Effector memory CD4-positive, alpha-beta T cell (primary cell): ENCODE measurements at regions not wholly inside any gene's neighbourhood (a gene's known extent, or its start where the extent isn't known, plus 50 kb on each side); places are given as distances from the start of the nearest gene placed in this dataset.
"Not testable (repeated sequence)": the region's sequence is repeated elsewhere in the genome, so short reads cannot be mapped to it uniquely, and the experiment has no call there.

Experiments used
- DNase-seq, 3 donors: peaks; one replicate each; pipeline ENCODE4 v3.0.0-alpha.2; 2020
- H3K27ac ChIP-seq: 2 replicates; pipeline ENCODE4 v1.7.0; 2013; ENCODE audit warnings: mild to moderate bottlenecking, low read length, moderate library complexity; ENCODE audit not compliant: insufficient read depth, poor library complexity, severe bottlenecking
- H3K27me3 ChIP-seq: replicated peaks from 2 replicates; pipeline ENCODE4 v1.7.0; 2013; ENCODE audit warnings: mild to moderate bottlenecking, low read length; ENCODE audit not compliant: insufficient read depth, control insufficient read depth, poor library complexity, severe bottlenecking
- H3K36me3 ChIP-seq: 2 replicates; pipeline ENCODE4 v1.7.0; 2013; ENCODE audit warnings: mild to moderate bottlenecking, low read length, moderate library complexity; ENCODE audit not compliant: control insufficient read depth, insufficient read depth
- H3K4me1 ChIP-seq: 2 replicates; pipeline ENCODE4 v1.7.0; 2013; ENCODE audit warnings: low read length, mild to moderate bottlenecking; ENCODE audit not compliant: control insufficient read depth, insufficient read depth, poor library complexity, severe bottlenecking
- H3K4me3 ChIP-seq: 2 replicates; pipeline ENCODE4 v1.7.0; 2013; ENCODE audit warnings: low read length, low read depth, mild to moderate bottlenecking; ENCODE audit not compliant: insufficient read depth, poor library complexity, severe bottlenecking
- H3K9me3 ChIP-seq: 2 replicates; pipeline ENCODE4 v1.7.0; 2013; ENCODE audit warnings: mild to moderate bottlenecking, low read length, moderate library complexity; ENCODE audit not compliant: control insufficient read depth

DNA sequence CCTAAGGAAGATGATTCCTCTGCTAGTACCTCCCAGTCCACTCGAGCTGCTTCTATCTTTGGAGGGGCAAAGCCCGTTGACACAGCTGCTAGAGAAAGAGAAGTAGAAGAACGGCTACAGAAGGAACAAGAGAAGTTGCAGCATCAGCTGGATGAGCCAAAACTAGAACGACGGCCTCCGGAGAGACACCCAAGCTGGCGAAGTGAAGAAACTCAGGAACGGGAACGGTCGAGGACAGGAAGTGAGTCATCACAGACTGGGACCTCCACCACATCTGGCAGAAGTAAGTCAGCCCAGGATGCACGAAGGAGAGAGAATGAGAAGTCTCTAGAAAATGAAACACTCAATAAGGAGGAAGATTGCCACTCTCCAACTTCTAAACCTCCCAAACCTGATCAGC lies 154.9 kb downstream of the HSD17B3 start:
- DNase-seq, H3K27ac ChIP-seq, H3K4me1 ChIP-seq, H3K4me3 ChIP-seq, H3K9me3 ChIP-seq, H3K36me3 ChIP-seq, H3K27me3 ChIP-seq: not testable (repeated sequence)

- H3K36me3 ChIP-seq = no peaks in the 10 kb centered on the region
- no peak for DNase-seq
- no peak overlapping the region for H3K4me3 ChIP-seq
- no peaks in the 10 kb centered on the region for H3K9me3 ChIP-seq
- H3K4me1 ChIP-seq = no peaks in the 10 kb centered on the region
- no peaks in the 10 kb centered on the region for H3K27me3 ChIP-seq
- H3K27ac ChIP-seq = no peak overlapping the region
Measured at GRCh38 chr9:96141666-96142065, 160.3 kb downstream of the HSD17B3 start.

GRCh38 chr9:96141128-96141474 lies 160.9 kb downstream of the HSD17B3 start:
- H3K9me3 ChIP-seq = no peaks in the 10 kb centered on the region
- DNase-seq = no peak
- no peaks in the 10 kb centered on the region for H3K4me1 ChIP-seq
- no peak overlapping the region for H3K27ac ChIP-seq
- no peak overlapping the region for H3K4me3 ChIP-seq
- no peaks in the 10 kb centered on the region for H3K36me3 ChIP-seq
- H3K27me3 ChIP-seq = no peaks in the 10 kb centered on the region

DNA sequence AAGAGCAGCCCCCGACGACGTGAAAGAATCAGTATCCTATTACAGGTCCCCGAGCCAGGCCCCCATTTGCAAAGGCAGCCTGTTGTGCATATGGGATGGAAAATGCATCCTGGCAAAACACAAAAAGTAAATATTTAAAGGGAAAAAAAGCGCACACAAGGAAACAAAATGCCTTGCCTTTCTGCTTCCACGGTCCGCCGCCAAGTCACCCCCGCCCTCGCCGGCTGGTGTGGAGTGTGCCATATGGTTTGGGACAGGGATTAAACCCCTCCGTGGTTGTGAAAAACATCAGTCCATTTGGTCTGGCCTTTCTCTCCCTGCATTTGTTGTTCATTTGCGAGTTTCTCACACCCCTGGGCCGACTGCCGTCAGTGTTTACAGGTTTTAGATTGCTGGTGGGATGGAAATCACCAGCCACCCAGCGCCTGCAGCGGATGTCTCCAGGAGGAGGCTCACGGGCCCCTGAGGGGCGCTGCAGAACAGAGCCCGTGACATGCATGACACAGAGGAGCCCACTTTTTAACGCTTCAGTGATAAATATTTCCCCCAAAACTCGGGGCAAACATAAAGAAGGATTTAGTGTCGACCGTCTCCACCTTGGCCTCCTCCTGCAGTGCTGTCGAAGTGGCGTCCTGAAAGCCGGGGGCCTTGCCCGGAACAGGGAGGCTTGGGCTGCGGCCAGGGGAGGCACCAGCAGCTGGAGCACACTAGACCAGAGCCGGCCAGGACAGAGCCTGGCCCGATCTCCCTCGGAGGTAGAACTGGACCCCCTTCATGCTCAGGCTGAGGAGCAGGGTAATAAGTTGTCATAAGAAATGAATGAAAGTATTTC lies 161.5 kb downstream of the HSD17B3 start:
- Histone ChIP-seq H3K9me3 (no peaks in the 10 kb centered on the region), H3K36me3 (no peaks in the 10 kb centered on the region), H3K27me3 (no peaks in the 10 kb centered on the region), H3K4me3 (no peak overlapping the region), H3K4me1 (no peaks in the 10 kb centered on the region), H3K27ac (no peak overlapping the region)
- DNase-seq = no peak

DNA sequence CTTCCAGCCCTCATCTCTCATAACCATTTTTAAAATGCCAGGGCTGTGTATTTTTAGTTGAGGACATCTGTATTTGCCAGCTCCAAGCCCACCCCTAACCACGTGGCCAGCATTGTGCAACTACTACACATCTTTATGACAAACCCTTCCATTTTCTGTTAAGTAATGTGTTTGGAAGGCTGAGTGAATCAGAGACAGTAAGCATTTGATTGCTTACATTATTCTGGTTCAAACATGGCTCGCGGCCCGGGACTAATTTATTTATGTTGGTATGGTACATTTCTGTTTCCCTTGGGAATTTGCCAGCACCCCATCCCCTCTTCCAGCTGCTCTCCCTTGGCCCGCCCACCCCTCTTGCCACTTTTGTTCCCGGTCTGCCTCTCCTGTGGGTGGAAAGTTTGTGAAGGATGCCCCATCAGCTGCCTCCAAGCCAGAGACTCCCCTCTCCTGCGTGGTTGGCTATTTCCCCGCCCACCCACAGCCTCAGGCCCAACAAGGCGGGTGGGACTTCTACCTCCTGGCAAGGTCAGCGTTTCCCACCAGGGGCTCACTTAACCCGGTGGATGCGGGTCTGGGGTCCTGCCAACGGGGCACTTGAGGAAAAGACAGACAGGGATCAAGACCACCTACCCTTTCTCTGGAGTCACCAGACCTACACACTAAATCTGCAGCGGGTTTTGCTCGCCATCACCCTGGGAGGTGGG lies 162.2 kb downstream of the HSD17B3 start:
- H3K27ac ChIP-seq = no peak overlapping the region

DNA sequence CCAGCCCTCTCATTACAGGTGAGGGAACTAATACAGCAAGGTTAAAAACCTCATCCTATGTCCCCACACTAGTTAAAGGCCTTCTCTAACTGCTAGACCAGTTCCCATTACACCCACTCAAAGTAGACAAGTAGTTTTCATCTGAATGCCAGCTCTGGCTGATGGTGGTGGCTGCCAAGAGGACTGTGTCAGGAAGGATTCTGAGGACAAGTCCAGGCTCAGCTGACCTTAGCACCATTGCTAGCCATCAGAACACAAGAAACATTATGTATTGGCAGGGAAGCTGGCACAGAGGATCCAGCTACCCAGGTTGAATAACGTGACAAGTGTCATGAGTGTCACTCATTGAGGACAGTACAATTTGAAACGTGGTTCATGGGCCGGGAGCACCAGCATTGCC lies 163.4 kb downstream of the HSD17B3 start:
- H3K4me1 ChIP-seq = no peaks in the 10 kb centered on the region
- H3K4me3 ChIP-seq = no peak overlapping the region
- DNase-seq = no peak
- no peak overlapping the region for H3K27ac ChIP-seq
- no peaks in the 10 kb centered on the region for H3K36me3 ChIP-seq
- H3K27me3 ChIP-seq = no peaks in the 10 kb centered on the region
- H3K9me3 ChIP-seq = no peaks in the 10 kb centered on the region

More for the DNA sequence above, 162.2 kb downstream of the HSD17B3 start:
- Histone ChIP-seq H3K27me3 (no peaks in the 10 kb centered on the region), H3K4me1 (no peaks in the 10 kb centered on the region), H3K36me3 (no peaks in the 10 kb centered on the region), H3K4me3 (no peak overlapping the region), H3K9me3 (no peaks in the 10 kb centered on the region)
- DNase-seq = no peak

DNA sequence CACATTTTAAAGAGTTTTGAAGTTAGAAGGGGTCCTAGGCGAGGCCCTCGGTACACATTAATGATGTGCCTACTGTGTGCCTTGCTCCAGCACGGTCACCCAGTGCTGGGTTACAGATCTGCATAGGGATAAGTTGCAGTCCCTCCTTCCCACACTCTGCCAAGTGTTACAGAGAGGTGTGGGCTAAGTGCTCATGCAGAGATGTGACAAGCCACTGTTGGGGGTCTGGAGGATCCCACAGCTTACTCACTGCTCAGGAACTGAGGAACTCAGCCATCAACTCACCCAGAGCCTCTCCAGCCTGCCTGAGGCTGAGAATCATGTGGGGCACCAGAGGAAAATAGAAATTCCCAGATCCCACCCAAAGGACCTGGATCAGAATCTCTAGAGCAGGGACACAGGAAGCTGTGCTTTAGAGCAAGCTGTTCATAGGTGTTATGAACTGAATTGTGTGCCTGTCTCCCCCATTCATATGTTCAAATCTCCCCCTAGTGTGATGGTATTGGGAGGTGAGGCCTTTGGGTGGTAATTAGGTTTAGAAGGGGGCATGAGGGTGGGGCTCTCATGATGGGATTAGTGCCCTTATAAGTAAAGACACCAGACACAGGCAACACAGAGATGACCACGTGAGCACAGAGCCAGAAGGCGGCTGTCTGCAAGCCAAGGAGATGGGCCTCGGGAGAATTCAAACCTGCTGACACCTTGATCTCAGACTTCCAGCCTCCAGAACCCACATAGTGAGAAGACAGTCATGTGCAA lies 164.1 kb downstream of the HSD17B3 start:
- no peak overlapping the region for H3K27ac ChIP-seq
- no peak for DNase-seq
- no peaks in the 10 kb centered on the region for H3K27me3 ChIP-seq
- no peaks in the 10 kb centered on the region for H3K9me3 ChIP-seq
- H3K4me3 ChIP-seq = no peak overlapping the region
- H3K4me1 ChIP-seq = no peaks in the 10 kb centered on the region
- H3K36me3 ChIP-seq = no peaks in the 10 kb centered on the region

- Histone ChIP-seq H3K36me3 (no peaks in the 10 kb centered on the region), H3K4me3 (no peak overlapping the region), H3K27ac (no peak overlapping the region), H3K9me3 (no peaks in the 10 kb centered on the region), H3K4me1 (no peaks in the 10 kb centered on the region), H3K27me3 (no peaks in the 10 kb centered on the region)
- DNase-seq = no peak
Measured at GRCh38 chr9:96136992-96137670, 164.8 kb downstream of the HSD17B3 start.

DNA sequence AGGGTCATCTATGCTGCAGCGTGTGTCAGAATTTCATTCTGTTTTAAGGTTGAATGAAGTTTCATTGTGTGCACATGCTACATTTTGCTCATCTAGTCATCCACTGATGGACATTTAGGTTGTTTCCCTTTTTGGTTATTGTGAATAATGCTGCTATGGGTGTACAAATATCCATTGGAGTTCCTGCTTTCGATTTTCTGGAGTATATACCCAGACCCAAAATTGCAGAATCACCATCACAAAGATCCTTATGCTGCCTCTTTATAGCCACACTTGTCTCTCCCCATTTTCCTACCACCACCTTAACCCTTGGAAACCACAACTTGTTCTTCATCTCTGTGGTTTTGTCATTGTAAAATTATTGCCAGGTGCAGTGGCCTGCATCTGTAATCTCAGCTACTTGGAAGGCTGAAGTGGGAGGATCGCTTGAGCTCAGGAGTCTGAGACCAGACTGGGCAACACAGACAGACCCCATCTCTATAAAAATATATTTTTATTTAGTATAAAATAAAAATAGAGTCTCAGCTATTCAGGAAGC lies 166.2 kb downstream of the HSD17B3 start:
- H3K4me1 ChIP-seq = no peaks in the 10 kb centered on the region
- no peak for DNase-seq
- no peak overlapping the region for H3K27ac ChIP-seq
- no peaks in the 10 kb centered on the region for H3K36me3 ChIP-seq
- no peaks in the 10 kb centered on the region for H3K9me3 ChIP-seq
- H3K27me3 ChIP-seq = no peaks in the 10 kb centered on the region
- no peak overlapping the region for H3K4me3 ChIP-seq
